Sigmoid colon (tissue), 4 donors: ENCODE measurements at regions not wholly inside any gene's neighbourhood (a gene's known extent, or its start where the extent isn't known, plus 50 kb on each side); places are given as distances from the start of the nearest gene placed in this dataset.

Source experiments
- CTCF ChIP-seq, 4 experiments: fragments of 450-650 bp in 3 of 4; fragments of 200-600 bp in 1 of 4; IDR thresholded peaks; one replicate each; pipeline ENCODE4 v1.5.1; 2016 to 2019; ENCODE audit warnings: antibody characterized with exemption in 4 of 4, mild to moderate bottlenecking in 3 of 4, moderate library complexity in 2 of 4
- EP300 ChIP-seq, 4 donors: sonication (generic); formaldehyde crosslinking; IDR thresholded peaks; one replicate each; pipeline ENCODE4 v1.6.1; 2017; ENCODE audit warnings: antibody characterized with exemption in 4 of 4
- POLR2AphosphoS5 ChIP-seq, 4 donors: sonication (generic); formaldehyde crosslinking; IDR thresholded peaks; one replicate each; pipeline ENCODE4 v1.6.1; 2017; ENCODE audit warnings: antibody characterized with exemption in 4 of 4

- TF ChIP-seq CTCF (IDR thresholded peaks at IDR 0.05) (no peak), POLR2AphosphoS5 (IDR thresholded peaks at IDR 0.05) (no peak), EP300 (IDR thresholded peaks at IDR 0.05) (no peak)
These were observed 363.6 kb downstream of the PLPP3 start for GRCh38 chr1:56215771-56216170.
